Stimulated activated CD8-positive, alpha-beta memory T cell treated with anti-CD3 and anti-CD28 coated beads, Interleukin-7, amount 100 ng/mL, for 48 hours (primary cell): ENCODE measurements at regions not wholly inside any gene's neighbourhood (a gene's known extent, or its start where the extent isn't known, plus 50 kb on each side); places are given as distances from the start of the nearest gene placed in this dataset.

Experiments used
- DNase-seq, 2 donors: peaks; one replicate each; pipeline ENCODE4 v3.0.0-alpha.2; 2020; ENCODE audit warnings: low read depth in 1 of 2; ENCODE audit errors: extremely low read depth in 1 of 2

DNA sequence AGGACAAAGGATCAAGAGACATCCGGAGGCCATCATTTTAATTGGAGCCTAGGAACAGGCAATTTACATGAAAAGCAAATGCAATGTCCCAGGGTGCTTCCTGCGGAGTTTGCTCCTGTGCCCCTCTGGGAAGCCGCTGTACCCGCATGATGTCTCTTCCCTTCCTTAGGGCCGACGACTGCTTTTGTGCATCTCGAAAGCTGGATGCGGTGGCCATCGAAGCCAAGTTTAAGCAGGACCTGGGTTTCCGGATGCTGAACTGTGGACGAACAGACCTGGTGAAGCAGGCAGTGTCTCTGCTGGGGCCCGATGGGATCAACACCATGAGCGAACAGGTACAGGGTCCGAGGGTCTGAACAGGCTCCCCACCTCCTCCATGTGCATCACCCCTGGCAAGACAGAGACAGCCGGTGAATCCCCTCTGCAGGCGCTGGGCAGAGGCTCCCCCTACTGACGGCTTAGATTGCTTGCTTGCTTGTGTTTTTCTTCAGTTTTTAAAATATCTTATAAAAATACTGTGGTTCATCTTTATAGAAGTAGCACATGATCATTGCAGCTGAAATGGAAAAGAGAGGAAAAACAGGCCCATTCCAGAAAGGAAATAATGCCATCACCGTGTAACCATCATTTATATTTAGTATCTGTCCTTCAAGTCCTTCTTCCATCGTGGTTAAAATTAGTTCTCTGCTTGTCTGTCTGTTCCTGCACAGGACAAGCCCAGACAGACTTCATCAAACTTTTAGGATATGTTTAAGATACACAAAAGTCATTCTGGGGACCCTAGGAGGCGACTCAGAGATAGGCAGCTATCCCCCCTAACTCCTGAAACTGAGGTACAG lies 75.4 kb upstream of the PWP1 start:
- no peak for DNase-seq

DNA sequence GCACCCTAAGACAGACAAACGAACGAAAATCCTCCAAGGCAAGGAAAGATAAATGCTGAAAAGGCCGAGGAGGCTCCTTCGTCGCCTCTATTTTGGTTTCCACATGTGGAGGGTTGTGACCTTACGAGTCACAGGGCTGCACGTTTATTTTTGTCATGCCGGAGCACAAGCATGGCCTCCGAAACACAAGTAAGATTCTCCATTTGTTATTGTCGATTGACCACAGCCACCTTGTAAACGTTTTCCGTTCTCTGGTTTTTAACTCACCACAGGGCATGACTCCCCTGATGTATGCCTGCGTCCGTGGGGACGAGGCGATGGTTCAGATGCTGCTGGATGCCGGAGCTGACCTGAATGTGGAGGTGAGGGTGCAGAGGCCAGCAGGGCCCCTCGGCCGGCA lies 73.1 kb upstream of the PWP1 start:
- DNase-seq: no peak

DNA sequence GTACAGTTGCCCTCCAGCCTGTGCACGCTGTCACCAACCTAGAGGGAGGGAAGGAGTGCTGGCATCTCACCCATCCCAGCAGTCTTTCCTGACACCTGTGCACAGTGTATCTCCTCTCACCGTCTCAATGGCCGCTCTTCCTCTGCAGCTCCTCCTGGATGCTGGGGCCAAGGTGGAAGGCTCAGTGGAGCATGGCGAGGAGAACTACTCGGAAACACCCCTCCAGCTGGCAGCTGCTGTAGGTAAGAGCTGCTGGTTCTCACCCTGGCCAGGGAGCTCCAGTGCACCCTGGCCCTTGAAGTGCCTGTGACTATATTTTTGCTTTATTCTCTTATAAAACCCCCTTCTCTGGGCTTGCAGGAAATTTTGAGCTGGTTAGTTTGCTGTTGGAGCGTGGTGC lies 68.7 kb upstream of the PWP1 start:
- DNase-seq: no peak

DNA sequence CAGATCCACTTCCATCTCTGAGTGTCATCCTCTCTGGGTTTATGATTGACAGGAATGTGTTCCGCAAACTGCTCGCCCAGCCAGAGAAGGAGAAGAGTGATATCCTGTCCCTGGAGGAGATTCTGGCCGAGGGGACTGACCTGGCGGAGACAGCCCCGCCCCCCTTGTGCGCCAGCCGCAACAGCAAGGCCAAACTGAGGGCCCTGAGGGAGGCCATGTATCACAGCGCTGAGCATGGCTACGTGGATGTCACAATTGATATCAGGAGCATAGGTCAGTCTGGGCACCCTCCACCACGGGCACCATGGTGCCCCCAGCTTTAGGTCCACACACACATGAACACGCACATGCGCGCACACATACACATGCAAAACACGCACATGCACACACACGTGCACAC lies 67.5 kb upstream of the PWP1 start:
- no peak for DNase-seq

DNA sequence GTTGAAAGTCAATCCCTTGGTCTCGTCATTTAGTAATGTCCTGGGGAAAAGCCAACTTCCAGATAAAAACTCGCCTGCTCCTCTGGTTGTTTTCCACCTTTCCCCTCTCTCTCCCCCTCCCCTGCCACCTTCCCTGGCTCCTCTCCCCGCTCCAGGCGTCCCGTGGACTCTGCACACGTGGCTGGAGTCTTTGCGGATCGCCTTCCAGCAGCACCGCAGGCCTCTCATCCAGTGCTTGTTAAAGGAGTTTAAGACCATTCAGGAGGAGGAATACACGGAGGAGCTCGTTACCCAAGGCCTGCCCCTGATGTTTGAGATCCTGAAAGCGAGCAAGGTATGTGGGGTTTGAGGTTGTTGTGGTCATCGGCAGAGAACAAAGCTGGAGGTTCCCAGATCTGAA lies 65.8 kb upstream of the PWP1 start:
- no peak for DNase-seq

DNA sequence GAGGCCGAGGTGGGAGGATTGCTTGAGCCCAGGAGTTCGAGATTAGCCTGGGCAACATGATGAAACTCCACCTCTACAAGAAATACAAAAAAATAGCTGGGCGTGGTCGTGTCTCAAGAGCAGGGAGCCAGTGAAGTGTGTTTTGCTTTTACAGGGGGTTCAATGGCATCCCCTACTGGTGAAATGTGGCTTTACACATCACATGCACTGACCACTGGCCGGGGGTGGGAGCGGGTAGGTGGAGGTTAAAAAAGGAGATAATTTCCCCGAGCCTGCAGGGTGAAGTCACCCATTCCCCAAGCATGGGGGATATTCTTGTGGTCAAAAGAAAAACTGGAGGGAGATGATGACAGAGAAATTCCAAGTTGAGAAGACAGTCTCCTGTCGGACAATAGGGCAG lies 63.6 kb upstream of the PWP1 start:
- DNase-seq: no peak

DNA sequence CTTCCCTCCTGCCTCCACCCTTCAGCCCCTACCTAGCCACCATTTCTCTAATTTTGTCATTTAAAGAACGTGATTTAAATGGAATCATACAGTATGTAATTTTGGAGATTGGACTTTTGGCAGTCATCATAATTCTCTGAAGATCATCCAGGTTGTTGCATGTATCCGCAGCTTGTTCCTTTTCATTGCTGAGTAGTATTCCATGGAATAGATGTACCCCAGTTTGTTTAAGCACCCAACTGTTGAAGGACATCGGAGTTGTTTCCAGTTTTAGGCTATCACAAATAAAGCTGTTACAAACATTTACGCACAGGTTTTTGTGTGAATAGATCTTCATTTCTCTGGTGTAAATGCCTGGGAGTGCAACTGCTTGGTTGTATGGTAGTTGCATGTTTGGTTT lies 61.1 kb upstream of the PWP1 start:
- no peak for DNase-seq

DNA sequence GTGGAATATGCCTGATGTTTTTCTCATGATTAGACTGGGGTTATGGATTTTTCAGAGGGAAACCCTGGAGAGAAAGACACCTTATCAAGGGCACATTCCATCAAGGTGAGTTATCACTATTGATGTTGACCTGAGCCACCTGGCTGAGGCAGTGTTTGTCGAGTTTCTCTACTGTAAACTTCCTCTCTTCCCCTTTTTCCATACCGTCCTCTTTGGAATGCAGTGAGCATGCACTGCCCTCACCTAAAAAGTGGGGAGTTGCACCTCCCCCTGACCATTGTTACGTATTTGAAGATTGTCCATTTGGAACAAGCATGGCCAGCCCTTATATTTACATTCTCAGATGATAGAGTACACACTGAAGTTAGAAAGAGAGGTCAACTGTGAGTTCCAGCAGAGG lies 53.9 kb upstream of the PWP1 start:
- DNase-seq: no peak

DNA sequence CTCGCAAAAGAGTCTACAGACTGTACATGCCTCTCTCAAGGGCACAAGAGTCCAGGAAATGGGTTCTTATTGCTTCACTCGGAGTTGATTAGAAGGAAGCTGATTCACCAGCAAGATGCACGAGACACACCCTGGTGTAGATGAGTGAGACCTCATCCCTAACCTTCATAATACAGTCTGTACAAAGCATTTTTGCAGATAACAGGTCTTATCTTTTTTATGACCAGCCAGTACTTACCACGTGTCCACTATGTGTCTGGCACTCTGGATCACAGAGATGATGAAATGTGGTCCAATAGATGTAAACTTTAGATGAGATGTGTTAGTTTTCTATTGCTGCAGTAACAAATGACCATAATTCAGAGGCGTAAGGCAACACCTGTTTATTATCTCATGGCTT lies 53.4 kb upstream of the PWP1 start:
- no peak for DNase-seq

DNA sequence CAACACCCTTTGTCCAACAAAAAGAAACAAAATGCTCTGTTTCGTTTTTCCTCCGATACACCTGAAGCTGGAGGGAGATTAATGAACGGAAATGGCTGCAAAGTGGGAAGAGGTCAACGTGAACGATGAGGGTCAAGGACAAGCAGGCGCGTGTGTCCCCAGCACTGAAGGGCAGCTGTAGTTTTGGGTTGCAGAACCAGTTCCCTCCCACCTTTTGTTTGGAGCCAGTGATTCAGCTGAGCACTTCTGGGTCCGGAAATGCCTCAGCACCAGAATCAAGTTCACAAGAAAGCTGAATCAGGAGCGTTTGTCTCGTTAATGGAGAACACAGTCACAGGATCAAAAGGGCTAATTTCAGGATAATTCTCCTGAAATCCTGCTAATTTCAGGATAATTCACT lies 51.1 kb upstream of the PWP1 start:
- DNase-seq: no peak

DNA sequence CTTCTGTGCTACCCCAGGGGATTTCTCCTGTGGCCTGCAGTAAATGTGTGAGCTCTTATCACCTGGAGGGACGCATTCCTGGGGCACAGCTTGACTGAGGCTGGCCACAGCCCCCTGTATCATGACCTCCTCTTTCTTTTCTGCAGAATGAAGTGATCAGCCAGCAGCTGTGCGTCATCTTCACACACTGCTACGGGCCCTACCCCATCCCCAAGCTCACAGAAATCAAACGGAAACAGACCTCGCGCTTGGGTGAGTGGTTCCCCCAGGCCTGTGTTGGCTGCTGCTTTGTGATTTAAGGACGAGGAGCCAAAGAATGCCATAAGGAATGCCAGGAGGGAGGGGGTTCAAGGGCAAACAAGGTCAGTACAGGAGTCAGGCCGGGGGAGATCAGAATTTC lies 50.5 kb upstream of the PWP1 start:
- no peak for DNase-seq
